CD4-positive, alpha-beta T cell (primary cell): ENCODE measurements at regions not wholly inside any gene's neighbourhood (a gene's known extent, or its start where the extent isn't known, plus 50 kb on each side); places are given as distances from the start of the nearest gene placed in this dataset.

Source experiments
- ATAC-seq: fragments of 200-7000 bp; cut with Tn5 transposase; one replicate; pipeline ENCODE4 v1.10.0; 2022; ENCODE audit warnings: mild to moderate bottlenecking; ENCODE audit not compliant: poor library complexity
- CTCF ChIA-PET: fragments of 350-600 bp; sonication (Branson Sonifier 250); formaldehyde crosslinking; loops from one replicate; lab custom pipeline; 2021; ENCODE audit warnings: antibody characterized with exemption, inconsistent platforms; lab: Charles Lee
- POLR2A ChIA-PET: fragments of 350-600 bp; sonication (Branson Sonifier 250); formaldehyde crosslinking; loops from one replicate; lab custom pipeline; 2021; ENCODE audit warnings: antibody characterized with exemption, inconsistent platforms; lab: Charles Lee
- DNase-seq, 14 experiments: peaks; one replicate each; pipeline ENCODE4 v3.0.0-alpha.2; 2013 to 2020; ENCODE audit warnings: mixed read lengths in 2 of 14
- H3K27ac ChIP-seq, 2 donors: one replicate each; pipeline versions ENCODE4 v1.5.1 to v1.7.0; 2013; ENCODE audit warnings: low read length in 2 of 2, low read depth in 1 of 2, mild to moderate bottlenecking in 1 of 2
- H3K27me3 ChIP-seq, 2 experiments: 1 replicate in 1 of 2; 2 replicates in 1 of 2; pipeline versions ENCODE4 v1.6.1 to v1.7.0; 2013; ENCODE audit warnings: low read length in 2 of 2, control low read depth in 1 of 2, mild to moderate bottlenecking in 1 of 2, moderate library complexity in 1 of 2; ENCODE audit not compliant: insufficient read depth in 2 of 2, control insufficient read depth in 1 of 2
- H3K36me3 ChIP-seq: one replicate; pipeline ENCODE4 v1.6.1; 2013; ENCODE audit warnings: low read length, control low read depth; ENCODE audit not compliant: insufficient read depth
- H3K4me1 ChIP-seq: one replicate; pipeline ENCODE4 v1.6.1; 2013; ENCODE audit warnings: low read length, control low read depth; ENCODE audit not compliant: insufficient read depth
- H3K4me3 ChIP-seq: one replicate; pipeline ENCODE4 v1.5.1; 2013; ENCODE audit warnings: mild to moderate bottlenecking, low read length, moderate library complexity
- H3K9me3 ChIP-seq, 2 experiments: 1 replicate in 1 of 2; 2 replicates in 1 of 2; pipeline versions ENCODE4 v1.6.1 to v1.7.0; 2013; ENCODE audit warnings: low read length in 2 of 2, mild to moderate bottlenecking in 2 of 2, control low read depth in 1 of 2, moderate library complexity in 1 of 2; ENCODE audit not compliant: control insufficient read depth in 1 of 2, insufficient read depth in 1 of 2
- H3K27ac Mint-ChIP-seq: one replicate; pipeline ENCODE4 v1.8.0; 2020; ENCODE audit warnings: mixed read lengths
- H3K27me3 Mint-ChIP-seq: one replicate; pipeline ENCODE4 v1.8.0; 2021; ENCODE audit warnings: mixed read lengths
- H3K36me3 Mint-ChIP-seq: one replicate; pipeline ENCODE4 v1.8.0; 2021; ENCODE audit warnings: low read depth, mixed read lengths
- H3K4me1 Mint-ChIP-seq: one replicate; pipeline ENCODE4 v1.8.0; 2021; ENCODE audit warnings: low read depth, mixed read lengths
- H3K4me3 Mint-ChIP-seq: one replicate; pipeline ENCODE4 v1.8.0; 2020; ENCODE audit warnings: mild to moderate bottlenecking, mixed read lengths
- H3K9me3 Mint-ChIP-seq: one replicate; pipeline ENCODE4 v1.8.0; 2020; ENCODE audit warnings: mixed read lengths
- CTCF ChIP-seq: fragments of 200-600 bp; IDR thresholded peaks from one replicate; pipeline ENCODE4 v1.8.0; 2022; ENCODE audit warnings: antibody characterized with exemption, mild to moderate bottlenecking
- intact Hi-C, 2 experiments: fragments of 100-400 bp; cut with DNase I in 1 of 2; cut with micrococcal nuclease in 1 of 2; formaldehyde crosslinking; loops; one replicate each; pipeline versions ENCODE4 v1.15.1 to v1.9.0; 2023 to 2025; cut with DNase I, micrococcal nuclease

GRCh38 chr17:79415365-79415764, 195.5 kb downstream of the RBFOX3 start:
- Mint-ChIP-seq H3K4me3 (no peak overlapping the region), H3K27ac (no peak overlapping the region), H3K27me3 (peaks cover 10% of the 10 kb centered on the region), H3K36me3 (no peaks in the 10 kb centered on the region), H3K9me3 (no peaks in the 10 kb centered on the region), H3K4me1 (no peaks in the 10 kb centered on the region)
- H3K9me3 ChIP-seq = peaks cover 0 to 10% of the 10 kb centered on the region in 2 experiments
- no peak overlapping the region for H3K4me3 ChIP-seq
- intact Hi-C loops = no loop called here
- ChIA-PET CTCF (no interaction called here), POLR2A (no interaction called here)
- H3K36me3 ChIP-seq = no peaks in the 10 kb centered on the region
- H3K27me3 ChIP-seq = peaks cover 13 to 14% of the 10 kb centered on the region in 2 experiments
- TF ChIP-seq CTCF = no peak
- H3K4me1 ChIP-seq = no peaks in the 10 kb centered on the region
- no peak for ATAC-seq
- no peak overlapping the region for H3K27ac ChIP-seq
- no peak for DNase-seq

- Histone ChIP-seq H3K36me3 (no peaks in the 10 kb centered on the region), H3K4me1 (no peaks in the 10 kb centered on the region), H3K27me3 (peaks cover 13 to 15% of the 10 kb centered on the region in 2 experiments), H3K27ac (no peak overlapping the region), H3K4me3 (no peak overlapping the region), H3K9me3 (peaks cover 0 to 10% of the 10 kb centered on the region in 2 experiments)
- Mint-ChIP-seq H3K9me3 (no peaks in the 10 kb centered on the region), H3K27ac (no peak overlapping the region), H3K4me3 (no peak overlapping the region), H3K4me1 (no peaks in the 10 kb centered on the region), H3K27me3 (peaks cover 10% of the 10 kb centered on the region), H3K36me3 (no peaks in the 10 kb centered on the region)
- ChIA-PET POLR2A (no interaction called here), CTCF (no interaction called here)
- DNase-seq (no peak), ATAC-seq (no peak)
- TF ChIP-seq CTCF = no peak
- intact Hi-C loops = no loop called here
Measured at GRCh38 chr17:79414793-79415211, 196.0 kb downstream of the RBFOX3 start.

- Mint-ChIP-seq H3K27ac (no peak overlapping the region), H3K27me3 (peaks cover 10% of the 10 kb centered on the region), H3K36me3 (no peaks in the 10 kb centered on the region), H3K9me3 (no peaks in the 10 kb centered on the region), H3K4me3 (no peak overlapping the region), H3K4me1 (no peaks in the 10 kb centered on the region)
- Histone ChIP-seq H3K27me3 (peaks cover 13 to 20% of the 10 kb centered on the region in 2 experiments), H3K36me3 (no peaks in the 10 kb centered on the region), H3K9me3 (peaks cover 0 to 10% of the 10 kb centered on the region in 2 experiments), H3K27ac (no peak overlapping the region), H3K4me1 (no peaks in the 10 kb centered on the region), H3K4me3 (no peak overlapping the region)
- intact Hi-C loops = no loop called here
- ChIA-PET POLR2A (no interaction called here), CTCF (no interaction called here)
- DNase-seq (no peak), ATAC-seq (no peak)
- no peak for TF ChIP-seq CTCF
Measured at GRCh38 chr17:79414063-79414792, 196.6 kb downstream of the RBFOX3 start.
